ENCODE measurements at regions not wholly inside any gene's neighbourhood (a gene's known extent, or its start where the extent isn't known, plus 50 kb on each side); places are given as distances from the start of the nearest gene placed in this dataset.

DNA sequence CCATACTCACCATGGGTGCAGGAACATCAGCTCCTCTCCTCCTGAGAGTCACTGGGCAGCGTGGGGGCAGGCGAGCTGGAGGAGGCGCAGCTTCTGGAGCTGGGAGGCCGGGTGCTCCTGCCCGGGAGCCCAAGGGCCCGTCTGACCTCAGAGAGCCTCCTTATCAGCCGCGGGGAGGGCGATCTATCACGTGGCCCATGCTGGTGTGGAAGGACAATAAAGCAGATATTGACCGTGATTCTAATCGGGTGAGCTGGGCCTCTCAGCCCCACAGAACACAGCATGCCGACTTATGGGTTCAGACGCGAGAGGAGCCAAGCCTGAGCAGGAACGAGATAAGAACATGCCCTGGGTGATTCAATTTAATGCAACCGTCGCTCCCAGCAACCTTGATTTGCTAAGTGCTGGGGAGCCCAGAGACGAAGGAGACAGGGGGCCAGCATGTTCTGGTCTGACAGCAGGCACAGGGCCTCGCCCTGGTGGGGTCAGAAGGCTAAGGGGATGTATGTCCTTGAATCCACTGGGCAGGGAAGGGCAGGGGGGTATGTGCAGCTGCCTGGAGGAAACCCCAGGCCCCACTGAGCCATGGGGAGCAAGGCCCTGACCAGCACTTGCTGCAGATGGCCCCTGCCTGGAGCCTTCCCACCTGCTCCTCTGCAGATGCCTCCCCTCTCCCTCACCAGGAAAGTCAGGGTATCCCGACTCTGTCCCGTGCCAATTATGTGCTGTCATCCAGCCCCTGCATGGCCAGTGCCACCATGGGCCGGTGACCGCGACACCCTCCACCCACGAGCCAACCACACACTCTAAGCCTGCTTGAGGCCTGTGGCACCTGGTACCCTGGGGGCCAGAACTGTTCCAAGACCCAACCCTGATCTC, 95.3 kb upstream of the RET start:
- TF ChIP-seq, protein P1, sequence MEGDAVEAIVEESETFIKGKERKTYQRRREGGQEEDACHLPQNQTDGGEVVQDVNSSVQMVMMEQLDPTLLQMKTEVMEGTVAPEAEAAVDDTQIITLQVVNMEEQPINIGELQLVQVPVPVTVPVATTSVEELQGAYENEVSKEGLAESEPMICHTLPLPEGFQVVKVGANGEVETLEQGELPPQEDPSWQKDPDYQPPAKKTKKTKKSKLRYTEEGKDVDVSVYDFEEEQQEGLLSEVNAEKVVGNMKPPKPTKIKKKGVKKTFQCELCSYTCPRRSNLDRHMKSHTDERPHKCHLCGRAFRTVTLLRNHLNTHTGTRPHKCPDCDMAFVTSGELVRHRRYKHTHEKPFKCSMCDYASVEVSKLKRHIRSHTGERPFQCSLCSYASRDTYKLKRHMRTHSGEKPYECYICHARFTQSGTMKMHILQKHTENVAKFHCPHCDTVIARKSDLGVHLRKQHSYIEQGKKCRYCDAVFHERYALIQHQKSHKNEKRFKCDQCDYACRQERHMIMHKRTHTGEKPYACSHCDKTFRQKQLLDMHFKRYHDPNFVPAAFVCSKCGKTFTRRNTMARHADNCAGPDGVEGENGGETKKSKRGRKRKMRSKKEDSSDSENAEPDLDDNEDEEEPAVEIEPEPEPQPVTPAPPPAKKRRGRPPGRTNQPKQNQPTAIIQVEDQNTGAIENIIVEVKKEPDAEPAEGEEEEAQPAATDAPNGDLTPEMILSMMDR (conservative IDR thresholded peaks at IDR 0.05; ENCODE audit: low read depth in 2 of 2): no peak
- TF ChIP-seq EZH2 (IDR thresholded peaks at IDR 0.05; ENCODE audit: low read depth, unreplicated experiment) (no peak), JUNB (IDR thresholded peaks at IDR 0.05; ENCODE audit: unreplicated experiment) (no peak), POLR2AphosphoS5 (IDR thresholded peaks at IDR 0.05; ENCODE audit: low read depth) (no peak)
- TF ChIP-seq, protein P2, sequence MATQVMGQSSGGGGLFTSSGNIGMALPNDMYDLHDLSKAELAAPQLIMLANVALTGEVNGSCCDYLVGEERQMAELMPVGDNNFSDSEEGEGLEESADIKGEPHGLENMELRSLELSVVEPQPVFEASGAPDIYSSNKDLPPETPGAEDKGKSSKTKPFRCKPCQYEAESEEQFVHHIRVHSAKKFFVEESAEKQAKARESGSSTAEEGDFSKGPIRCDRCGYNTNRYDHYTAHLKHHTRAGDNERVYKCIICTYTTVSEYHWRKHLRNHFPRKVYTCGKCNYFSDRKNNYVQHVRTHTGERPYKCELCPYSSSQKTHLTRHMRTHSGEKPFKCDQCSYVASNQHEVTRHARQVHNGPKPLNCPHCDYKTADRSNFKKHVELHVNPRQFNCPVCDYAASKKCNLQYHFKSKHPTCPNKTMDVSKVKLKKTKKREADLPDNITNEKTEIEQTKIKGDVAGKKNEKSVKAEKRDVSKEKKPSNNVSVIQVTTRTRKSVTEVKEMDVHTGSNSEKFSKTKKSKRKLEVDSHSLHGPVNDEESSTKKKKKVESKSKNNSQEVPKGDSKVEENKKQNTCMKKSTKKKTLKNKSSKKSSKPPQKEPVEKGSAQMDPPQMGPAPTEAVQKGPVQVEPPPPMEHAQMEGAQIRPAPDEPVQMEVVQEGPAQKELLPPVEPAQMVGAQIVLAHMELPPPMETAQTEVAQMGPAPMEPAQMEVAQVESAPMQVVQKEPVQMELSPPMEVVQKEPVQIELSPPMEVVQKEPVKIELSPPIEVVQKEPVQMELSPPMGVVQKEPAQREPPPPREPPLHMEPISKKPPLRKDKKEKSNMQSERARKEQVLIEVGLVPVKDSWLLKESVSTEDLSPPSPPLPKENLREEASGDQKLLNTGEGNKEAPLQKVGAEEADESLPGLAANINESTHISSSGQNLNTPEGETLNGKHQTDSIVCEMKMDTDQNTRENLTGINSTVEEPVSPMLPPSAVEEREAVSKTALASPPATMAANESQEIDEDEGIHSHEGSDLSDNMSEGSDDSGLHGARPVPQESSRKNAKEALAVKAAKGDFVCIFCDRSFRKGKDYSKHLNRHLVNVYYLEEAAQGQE (IDR thresholded peaks at IDR 0.05; ENCODE audit: unreplicated experiment): no peak
